ENCODE measurements at regions not wholly inside any gene's neighbourhood (a gene's known extent, or its start where the extent isn't known, plus 50 kb on each side); places are given as distances from the start of the nearest gene placed in this dataset.

DNA sequence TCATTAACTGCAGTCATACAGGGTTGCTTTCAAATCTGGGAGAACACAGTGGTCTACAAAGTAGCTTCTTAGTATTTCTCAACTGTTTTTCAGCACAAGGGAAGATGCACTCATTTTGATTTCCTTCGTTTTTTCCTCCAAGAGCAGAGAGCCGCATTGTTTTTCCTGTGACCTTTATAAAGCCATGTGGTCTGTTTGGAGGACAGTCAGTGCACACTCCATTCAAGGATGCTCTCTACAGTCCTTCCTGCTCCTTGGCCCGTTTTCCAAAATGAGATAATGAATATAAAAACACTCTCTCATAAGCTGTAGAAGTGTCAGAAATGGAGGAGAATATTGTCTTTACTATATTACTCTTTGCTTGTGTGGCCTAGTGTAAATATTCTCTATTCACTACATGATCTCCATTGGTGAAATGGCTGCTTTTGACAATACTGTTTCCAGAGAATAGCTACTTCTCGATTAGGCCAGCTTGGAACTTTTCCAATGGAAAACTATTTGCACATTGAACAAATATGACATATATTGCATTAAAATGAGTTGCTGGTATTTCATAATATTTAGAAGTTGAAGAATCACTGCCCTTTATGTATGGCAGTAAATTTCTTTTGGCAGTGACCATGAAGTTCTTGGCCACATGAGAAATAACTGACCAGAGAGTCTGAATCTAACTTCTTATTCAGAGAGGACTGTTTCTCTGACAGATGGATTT, 393.1 kb upstream of the RGS6 start:
- TF ChIP-seq POLR2A (IDR thresholded peaks at IDR 0.05) (no peak), EP300 (IDR thresholded peaks at IDR 0.05) (no peak)
- TF ChIP-seq, protein P1, sequence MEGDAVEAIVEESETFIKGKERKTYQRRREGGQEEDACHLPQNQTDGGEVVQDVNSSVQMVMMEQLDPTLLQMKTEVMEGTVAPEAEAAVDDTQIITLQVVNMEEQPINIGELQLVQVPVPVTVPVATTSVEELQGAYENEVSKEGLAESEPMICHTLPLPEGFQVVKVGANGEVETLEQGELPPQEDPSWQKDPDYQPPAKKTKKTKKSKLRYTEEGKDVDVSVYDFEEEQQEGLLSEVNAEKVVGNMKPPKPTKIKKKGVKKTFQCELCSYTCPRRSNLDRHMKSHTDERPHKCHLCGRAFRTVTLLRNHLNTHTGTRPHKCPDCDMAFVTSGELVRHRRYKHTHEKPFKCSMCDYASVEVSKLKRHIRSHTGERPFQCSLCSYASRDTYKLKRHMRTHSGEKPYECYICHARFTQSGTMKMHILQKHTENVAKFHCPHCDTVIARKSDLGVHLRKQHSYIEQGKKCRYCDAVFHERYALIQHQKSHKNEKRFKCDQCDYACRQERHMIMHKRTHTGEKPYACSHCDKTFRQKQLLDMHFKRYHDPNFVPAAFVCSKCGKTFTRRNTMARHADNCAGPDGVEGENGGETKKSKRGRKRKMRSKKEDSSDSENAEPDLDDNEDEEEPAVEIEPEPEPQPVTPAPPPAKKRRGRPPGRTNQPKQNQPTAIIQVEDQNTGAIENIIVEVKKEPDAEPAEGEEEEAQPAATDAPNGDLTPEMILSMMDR (IDR thresholded peaks at IDR 0.05): no peak

Measured in stomach (tissue), 4 donors.